Body of pancreas (tissue), 4 donors: ENCODE measurements at regions not wholly inside any gene's neighbourhood (a gene's known extent, or its start where the extent isn't known, plus 50 kb on each side); places are given as distances from the start of the nearest gene placed in this dataset.

Experiments used
- ATAC-seq: fragments of 150-250 bp; one replicate; pipeline ENCODE4 v1.9.1; 2016
- DNase-seq, 4 donors: peaks; one replicate each; pipeline ENCODE4 v3.0.0-alpha.2; 2019
- H3K27ac ChIP-seq, 4 donors: fragments of 200-600 bp; sonication (generic); 1 replicate in 3 of 4; 2 replicates in 1 of 4; pipeline versions ENCODE4 v1.5.1 to v1.6.1; 2016 to 2019; ENCODE audit warnings: mild to moderate bottlenecking in 1 of 4, mixed read lengths in 1 of 4, moderate library complexity in 1 of 4
- H3K27me3 ChIP-seq, 2 donors: fragments of 200-600 bp; sonication (generic); one replicate each; pipeline ENCODE4 v1.6.0; 2016; ENCODE audit warnings: mild to moderate bottlenecking in 1 of 2
- H3K36me3 ChIP-seq, 2 donors: fragments of 200-600 bp; sonication (generic); replicated peaks in 1 of 2; 2 replicates each; pipeline ENCODE4 v1.5.1; 2016; ENCODE audit warnings: low read depth in 2 of 2; ENCODE audit not compliant: insufficient read depth in 1 of 2
- H3K4me1 ChIP-seq: fragments of 200-600 bp; sonication (generic); one replicate; pipeline ENCODE4 v1.6.0; 2016
- H3K4me3 ChIP-seq, 2 donors: fragments of 200-600 bp; sonication (generic); 1 replicate in 1 of 2; 2 replicates in 1 of 2; pipeline ENCODE4 v1.5.1; 2016 to 2019
- H3K9me3 ChIP-seq, 3 donors: fragments of 200-600 bp; sonication (generic); 1 replicate in 2 of 3; 2 replicates in 1 of 3; pipeline ENCODE4 v1.5.1; 2016
- POLR2A ChIP-seq, 3 donors: fragments of 450-650 bp; IDR thresholded peaks; one replicate each; pipeline ENCODE4 v1.6.1; 2016; ENCODE audit warnings: antibody characterized with exemption in 3 of 3, mild to moderate bottlenecking in 2 of 3
- WGBS, 2 donors: methylation state at CpG; one replicate each; pipeline ENCODE4 v1.1.5; 2017; 5-methylcytosine and 5-hydroxymethylcytosine counted together
- intact Hi-C: fragments of 100-400 bp; cut with DNase I; formaldehyde crosslinking; loops from one replicate; pipeline ENCODE4 v1.15.1; 2023
- TF ChIP-seq, protein P1 (sequence below), 7 experiments: fragments of 450-650 bp in 4 of 7; fragments of 200-600 bp in 3 of 7; sonication (generic) in 3 of 7; IDR thresholded peaks; one replicate each; pipeline ENCODE4 v1.5.1; 2016 to 2019; ENCODE audit warnings: antibody characterized with exemption in 7 of 7

DNA sequence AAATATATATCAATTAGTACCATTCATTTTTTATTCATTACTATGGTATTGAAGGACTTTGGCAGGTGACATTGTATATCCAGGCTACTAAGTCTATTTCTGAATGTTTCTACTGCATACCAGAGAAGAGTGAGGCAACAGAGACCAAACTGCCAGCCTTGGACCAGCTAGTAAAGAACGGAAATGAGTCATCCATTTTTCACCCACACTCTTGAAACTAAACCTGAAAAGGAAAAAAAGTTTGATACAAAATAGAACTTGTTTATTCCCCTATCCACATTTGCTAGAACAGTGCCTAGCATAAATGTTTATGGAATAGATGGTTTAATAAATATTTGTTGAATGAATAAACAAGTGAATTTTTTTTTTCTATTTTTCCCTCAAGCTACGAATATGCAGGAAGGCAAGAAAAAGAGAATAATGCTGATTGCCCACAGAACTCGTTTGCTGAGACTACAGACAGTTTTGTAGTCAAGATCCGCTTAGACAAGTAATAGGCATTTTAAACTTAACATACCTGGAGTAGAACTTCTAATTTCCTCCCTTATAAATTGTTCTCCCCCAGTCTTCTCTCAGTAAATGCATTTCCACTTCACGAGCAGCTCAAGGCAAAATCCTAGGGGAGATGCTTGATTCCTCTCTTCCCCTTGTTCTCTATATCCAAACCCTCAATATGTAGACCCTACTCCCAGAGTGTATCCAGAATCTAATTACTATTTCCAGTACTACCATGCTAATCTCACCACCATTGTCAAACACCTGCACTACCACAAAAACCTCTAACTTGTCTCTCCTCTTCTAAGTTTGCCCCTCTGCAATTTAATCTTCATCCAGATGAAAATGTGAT lies 146.2 kb upstream of the RASA1 start:
- H3K9me3 ChIP-seq: no peaks in the 10 kb centered on the region
- no peak for ATAC-seq
- H3K27ac ChIP-seq: no peak overlapping the region
- 50 to 55% methylated on average over 5 of the region's 5 CpGs for WGBS, 2 donors
- intact Hi-C loops: no loop called here
- H3K36me3 ChIP-seq: no peaks in the 10 kb centered on the region
- no peaks in the 10 kb centered on the region for H3K4me1 ChIP-seq
- peak in 2 of 4 donors; percentile 5 to 23 for DNase-seq
- TF ChIP-seq, protein P1, sequence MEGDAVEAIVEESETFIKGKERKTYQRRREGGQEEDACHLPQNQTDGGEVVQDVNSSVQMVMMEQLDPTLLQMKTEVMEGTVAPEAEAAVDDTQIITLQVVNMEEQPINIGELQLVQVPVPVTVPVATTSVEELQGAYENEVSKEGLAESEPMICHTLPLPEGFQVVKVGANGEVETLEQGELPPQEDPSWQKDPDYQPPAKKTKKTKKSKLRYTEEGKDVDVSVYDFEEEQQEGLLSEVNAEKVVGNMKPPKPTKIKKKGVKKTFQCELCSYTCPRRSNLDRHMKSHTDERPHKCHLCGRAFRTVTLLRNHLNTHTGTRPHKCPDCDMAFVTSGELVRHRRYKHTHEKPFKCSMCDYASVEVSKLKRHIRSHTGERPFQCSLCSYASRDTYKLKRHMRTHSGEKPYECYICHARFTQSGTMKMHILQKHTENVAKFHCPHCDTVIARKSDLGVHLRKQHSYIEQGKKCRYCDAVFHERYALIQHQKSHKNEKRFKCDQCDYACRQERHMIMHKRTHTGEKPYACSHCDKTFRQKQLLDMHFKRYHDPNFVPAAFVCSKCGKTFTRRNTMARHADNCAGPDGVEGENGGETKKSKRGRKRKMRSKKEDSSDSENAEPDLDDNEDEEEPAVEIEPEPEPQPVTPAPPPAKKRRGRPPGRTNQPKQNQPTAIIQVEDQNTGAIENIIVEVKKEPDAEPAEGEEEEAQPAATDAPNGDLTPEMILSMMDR (IDR thresholded peaks at IDR 0.05): no peak
- no peak for TF ChIP-seq POLR2A (IDR thresholded peaks at IDR 0.05)
- H3K27me3 ChIP-seq: no peaks in the 10 kb centered on the region
- no peak overlapping the region for H3K4me3 ChIP-seq

DNA sequence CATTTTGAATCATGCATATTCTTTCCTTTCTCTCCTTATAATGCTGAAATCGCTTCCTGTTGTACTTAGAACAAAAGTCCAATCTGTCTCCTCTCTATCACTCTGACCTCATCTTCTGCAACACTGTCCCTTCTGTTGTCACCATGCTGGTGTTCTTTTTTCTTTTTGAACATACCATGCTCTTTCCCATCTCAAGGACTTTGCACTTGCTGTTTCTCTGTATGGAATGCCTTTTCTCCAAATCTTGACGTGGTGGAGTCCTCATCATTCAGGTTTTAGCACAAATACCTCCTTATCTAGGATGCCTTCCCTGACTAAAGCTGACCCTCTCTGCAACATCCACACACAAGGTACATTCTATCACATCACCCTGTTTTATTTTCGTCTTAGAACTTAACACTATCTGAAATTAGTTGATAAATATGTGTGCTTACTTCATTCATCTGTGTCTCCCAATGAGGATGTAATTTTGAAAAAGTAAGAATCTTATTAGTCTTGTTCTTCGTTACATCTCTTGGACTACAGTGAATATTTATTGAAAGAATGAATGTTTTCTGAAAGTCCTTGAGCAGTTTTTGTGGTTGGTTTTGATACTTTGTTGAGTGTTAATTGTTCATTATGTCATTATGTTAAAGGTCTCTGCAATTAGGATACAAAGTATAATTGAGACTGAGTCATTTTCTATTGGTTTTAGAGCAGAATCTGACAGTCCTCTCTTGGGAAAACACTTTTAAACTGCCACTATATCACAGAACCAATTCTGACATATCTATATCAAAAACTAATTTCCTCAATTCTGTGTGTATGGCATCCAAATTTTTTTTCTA lies 145.3 kb upstream of the RASA1 start:
- ATAC-seq: no peak
- no peak overlapping the region for H3K27ac ChIP-seq
- intact Hi-C loops: no loop called here
- WGBS, 2 donors: 45 to 48% methylated on average over 4 of the region's 4 CpGs
- no peak for TF ChIP-seq POLR2A (IDR thresholded peaks at IDR 0.05)
- DNase-seq: no peak
- H3K4me1 ChIP-seq: no peaks in the 10 kb centered on the region
- no peaks in the 10 kb centered on the region for H3K27me3 ChIP-seq
- no peak overlapping the region for H3K4me3 ChIP-seq
- no peaks in the 10 kb centered on the region for H3K36me3 ChIP-seq
- H3K9me3 ChIP-seq: no peaks in the 10 kb centered on the region

DNA sequence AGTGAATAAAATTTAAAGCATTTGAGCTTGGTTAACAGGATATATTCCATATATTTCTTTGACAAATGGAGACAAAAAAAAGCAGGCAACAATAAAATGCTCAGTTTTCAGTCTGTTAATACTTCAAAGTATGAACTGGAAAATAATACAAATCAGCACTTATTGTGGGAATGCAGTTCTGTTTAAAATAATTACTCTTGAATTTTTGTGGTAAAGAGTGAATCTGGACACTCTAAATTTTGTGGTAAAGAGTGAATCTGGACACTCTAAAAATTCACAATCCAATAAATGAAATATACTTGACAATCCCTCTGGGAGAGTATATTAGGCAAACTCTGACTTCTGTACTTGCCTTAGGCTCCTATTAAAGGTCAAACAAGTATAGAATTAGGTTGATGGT lies 141.9 kb upstream of the RASA1 start:
- Histone ChIP-seq H3K27me3 (no peaks in the 10 kb centered on the region), H3K9me3 (no peaks in the 10 kb centered on the region), H3K4me3 (no peak overlapping the region), H3K36me3 (no peaks in the 10 kb centered on the region), H3K4me1 (no peaks in the 10 kb centered on the region), H3K27ac (no peak overlapping the region)
- ATAC-seq: no peak
- TF ChIP-seq, protein P1 (IDR thresholded peaks at IDR 0.05): no peak
- no peak for TF ChIP-seq POLR2A (IDR thresholded peaks at IDR 0.05)
- DNase-seq: no peak
- intact Hi-C loops: no loop called here

DNA sequence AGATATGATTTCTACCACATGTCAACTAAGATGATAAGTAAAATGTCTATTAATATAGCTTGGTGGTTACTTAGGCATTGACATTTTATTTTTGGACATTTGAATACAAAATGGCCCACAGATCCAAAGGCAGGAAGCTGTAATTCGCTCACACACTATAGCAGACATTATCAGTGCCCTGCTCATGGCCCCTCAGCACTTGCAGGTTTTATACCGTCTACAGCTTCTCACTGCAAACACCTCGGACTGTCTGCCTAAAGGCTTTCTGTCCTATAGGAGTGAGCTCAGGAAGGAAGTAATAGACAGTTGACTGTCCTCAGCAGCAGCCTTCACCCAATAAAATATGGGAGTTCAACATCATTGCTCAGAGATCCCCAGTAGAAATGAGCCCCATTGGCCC lies 140.8 kb upstream of the RASA1 start:
- Histone ChIP-seq H3K27me3 (no peaks in the 10 kb centered on the region), H3K36me3 (no peaks in the 10 kb centered on the region), H3K27ac (no peak overlapping the region), H3K9me3 (no peaks in the 10 kb centered on the region), H3K4me3 (no peak overlapping the region), H3K4me1 (no peaks in the 10 kb centered on the region)
- ATAC-seq: no peak
- TF ChIP-seq, protein P1 (IDR thresholded peaks at IDR 0.05): no peak
- TF ChIP-seq POLR2A (IDR thresholded peaks at IDR 0.05): no peak
- intact Hi-C loops: no loop called here
- 53 to 67% methylated on average over 3 of the region's 3 CpGs for WGBS, 2 donors
- DNase-seq: no peak

DNA sequence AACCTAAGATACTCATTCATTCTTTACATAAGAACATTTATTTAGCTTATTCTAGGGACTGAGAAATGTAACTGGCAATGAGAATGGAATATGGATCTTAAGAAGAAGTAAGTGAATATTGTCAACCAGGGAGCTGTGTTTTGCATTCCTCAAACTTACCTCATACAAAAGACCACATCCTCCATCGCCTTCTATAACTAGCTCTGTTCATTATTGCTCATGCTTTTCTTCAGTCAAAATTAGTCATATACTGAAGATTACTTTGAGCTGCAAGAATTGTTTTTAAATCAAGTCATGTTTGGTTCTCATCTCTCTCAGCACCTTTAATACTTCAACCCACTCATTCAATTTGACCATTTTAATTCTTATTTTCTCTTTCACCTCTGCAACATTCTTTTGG lies 140.3 kb upstream of the RASA1 start:
- DNase-seq: no peak
- 71 to 77% methylated on average over 1 of the region's 1 CpG for WGBS, 2 donors
- no peak for ATAC-seq
- intact Hi-C loops: no loop called here
- H3K9me3 ChIP-seq: no peaks in the 10 kb centered on the region
- no peaks in the 10 kb centered on the region for H3K36me3 ChIP-seq
- TF ChIP-seq, protein P1 (IDR thresholded peaks at IDR 0.05): no peak
- no peak for TF ChIP-seq POLR2A (IDR thresholded peaks at IDR 0.05)
- no peaks in the 10 kb centered on the region for H3K4me1 ChIP-seq
- H3K27me3 ChIP-seq: no peaks in the 10 kb centered on the region
- H3K27ac ChIP-seq: no peak overlapping the region
- H3K4me3 ChIP-seq: no peak overlapping the region
